Lung microvascular endothelial cell (primary cell): ENCODE measurements at regions not wholly inside any gene's neighbourhood (a gene's known extent, or its start where the extent isn't known, plus 50 kb on each side); places are given as distances from the start of the nearest gene placed in this dataset.

Experiments
- DNase-seq, 2 donors: peaks; one replicate each; pipeline versions ENCODE4 v3.0.0 to v3.0.0-alpha.2; 2010; ENCODE audit warnings: low read depth in 2 of 2

DNA sequence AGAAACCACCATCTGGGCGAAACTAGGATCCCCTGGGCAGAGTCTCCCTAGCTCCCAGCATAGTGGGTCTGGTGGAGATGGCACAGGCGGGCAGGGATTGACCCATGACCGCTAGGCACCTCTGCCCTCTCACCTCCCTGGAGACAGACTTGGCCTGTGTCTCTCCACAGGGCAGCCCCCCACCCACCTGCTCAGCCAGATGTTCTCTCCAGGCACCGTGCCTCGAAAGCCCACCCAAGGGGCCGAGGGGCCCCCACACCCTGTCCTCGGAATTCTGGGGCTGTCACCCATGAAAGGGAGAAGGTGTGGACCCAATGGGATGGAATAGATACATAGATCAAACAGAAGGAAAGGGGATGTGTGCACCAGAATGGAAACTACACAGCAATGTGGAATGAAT lies 229.1 kb upstream of the RTL1 start:
- DNase-seq: no peak

DNA sequence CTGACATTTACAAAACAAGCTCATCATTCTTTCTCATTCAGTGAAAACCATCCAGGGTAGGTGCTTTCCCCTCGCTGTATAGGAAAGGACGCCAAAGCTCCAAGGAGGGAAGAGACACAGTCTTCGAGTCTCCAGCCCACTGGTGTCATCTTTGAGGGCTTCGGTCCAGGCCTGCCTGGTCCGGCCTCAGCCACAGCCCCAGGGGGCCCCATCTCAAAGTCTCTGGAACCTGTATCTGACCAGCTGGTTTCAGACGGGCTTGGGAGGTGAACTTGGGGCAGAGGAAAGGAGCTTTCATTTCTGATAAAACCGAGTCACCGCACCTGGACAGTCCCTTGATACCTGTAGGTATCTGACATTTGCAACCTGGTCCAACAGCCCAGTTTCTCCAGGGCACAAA lies 229.5 kb upstream of the RTL1 start:
- no peak for DNase-seq

DNA sequence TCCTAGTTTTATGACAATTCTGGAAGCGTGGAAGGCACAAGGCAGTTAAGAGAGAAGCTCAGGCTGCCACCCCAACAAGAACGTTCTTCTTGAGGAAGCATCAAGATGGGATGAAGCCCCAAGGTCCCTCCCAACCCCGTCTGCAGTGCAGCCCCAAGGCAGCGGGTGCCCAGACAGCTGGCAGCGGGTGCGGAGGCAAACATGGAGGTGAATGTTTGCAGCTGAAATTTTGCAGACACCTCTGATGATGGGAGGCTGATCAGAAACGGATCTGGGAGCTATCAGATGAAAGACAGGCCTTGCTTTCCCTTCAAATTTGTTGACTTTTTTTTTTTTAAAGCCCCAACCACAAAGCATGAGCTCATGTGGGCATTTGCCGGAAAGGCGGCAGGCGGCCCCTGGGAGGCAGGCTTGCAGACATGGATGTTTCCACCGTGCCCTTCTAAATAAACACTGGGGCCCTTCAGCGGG lies 230.7 kb upstream of the RTL1 start:
- DNase-seq: no peak

DNA sequence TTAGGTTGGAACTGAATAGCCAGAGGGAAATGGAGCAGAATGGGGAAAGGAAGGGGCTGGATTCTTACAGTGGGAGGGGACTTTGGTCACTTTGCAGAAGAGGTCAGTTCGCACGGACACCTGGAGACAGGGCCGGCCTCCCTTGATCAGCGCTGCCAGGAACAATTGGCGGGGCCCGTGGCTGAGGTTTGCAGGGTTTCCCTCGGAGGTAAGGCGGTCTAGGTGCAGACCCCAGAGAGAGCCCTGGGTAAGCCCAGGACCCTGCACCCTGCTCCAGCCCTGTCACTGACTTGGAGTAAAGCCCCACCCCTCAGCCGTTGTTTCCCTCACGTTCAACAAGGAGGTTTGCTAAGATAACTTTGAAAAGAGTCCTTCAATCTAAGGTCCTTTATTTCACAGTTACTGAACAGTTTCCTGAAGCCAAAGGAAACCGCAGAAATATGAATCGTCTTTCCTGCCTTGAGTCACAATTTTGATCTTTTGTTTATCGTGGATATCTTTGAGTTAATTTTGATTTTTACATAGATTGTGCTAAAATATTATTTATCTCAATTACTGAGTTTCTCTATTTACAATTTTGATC lies 231.4 kb upstream of the RTL1 start:
- DNase-seq: peak in 1 of 2 donors; percentile 36

DNA sequence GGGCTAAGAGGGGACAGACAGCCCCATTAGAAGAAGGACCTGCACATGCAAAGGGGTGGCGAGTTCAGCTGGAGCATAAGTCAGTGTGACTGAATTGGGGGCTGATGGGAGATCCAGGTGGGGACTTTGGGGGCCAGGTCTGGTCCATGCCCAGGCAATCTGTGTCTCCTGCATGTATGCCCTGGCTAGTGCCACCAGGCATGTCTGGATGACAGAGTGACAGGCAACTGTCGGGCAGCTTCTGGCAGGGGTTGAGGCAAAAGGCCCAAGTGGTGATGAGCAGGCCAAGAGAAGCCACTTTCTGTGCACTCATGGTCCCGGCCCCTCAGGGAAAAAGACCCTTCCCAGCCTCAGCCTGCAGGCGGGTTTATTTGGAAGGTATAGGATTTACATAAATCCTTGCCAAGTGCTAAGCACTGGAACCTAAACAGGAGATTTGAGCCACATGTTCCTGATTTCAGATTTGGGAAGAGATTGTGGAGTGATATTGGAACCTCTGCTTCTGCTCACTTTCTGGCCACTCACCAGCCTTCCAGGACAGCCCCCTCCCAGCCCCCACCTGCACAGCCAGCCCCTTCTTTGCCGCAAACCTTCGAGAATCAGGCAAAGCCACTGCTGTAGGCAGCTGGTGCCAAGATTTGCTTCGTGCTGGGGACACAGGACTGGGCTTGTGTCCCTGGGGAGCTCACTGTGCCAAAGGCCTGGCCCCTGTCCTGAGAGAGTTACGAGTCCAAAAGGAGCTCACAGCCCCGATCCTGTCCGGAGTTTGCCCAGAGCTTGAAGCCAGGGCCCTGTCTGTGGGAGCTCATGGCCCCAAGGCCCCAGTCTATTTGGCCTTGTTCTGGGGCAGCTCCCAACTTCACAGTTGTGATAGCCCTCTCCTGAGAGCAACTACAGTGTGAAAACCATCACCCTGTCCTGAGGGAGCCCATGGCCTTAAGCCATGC lies 232.5 kb upstream of the RTL1 start:
- no peak for DNase-seq

DNA sequence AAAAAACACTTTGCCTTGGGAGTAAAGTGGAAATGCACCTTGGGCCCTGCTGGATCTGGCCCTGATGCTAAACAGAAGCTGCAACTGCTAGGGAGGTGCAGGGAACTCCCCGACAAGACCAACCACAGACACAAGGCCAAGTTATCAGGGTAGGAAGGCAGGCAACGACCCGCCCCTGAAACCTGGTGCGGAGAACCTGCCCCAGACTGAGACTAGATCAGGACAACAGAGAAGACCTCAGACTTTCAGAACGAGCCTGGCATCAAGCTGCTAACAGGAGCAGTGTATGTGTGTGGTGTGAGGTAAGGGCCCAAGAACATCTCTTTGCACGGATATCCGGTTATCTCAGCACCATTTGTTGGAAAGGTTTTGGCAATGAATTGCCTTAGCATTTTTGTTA lies 233.7 kb upstream of the RTL1 start:
- no peak for DNase-seq

DNA sequence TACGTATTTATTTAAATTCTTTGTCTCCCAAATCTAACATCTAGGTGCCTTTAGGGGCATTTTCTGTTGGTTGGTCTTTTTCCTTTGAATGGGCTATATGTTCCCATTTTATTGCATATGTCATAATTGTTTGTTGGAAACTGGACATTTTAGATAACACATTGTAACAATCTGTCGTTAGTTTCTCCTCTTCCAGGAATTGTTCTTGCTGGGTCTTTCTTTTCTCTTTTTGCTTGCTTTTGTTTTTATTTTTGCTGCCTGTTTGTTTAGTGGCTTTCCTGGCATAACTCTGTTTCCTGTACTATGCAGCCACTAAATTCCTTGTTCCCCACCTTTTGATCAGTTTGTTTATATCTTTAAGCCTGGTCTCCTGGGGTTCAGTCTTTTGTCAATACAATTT lies 244.3 kb upstream of the RTL1 start:
- no peak for DNase-seq

DNA sequence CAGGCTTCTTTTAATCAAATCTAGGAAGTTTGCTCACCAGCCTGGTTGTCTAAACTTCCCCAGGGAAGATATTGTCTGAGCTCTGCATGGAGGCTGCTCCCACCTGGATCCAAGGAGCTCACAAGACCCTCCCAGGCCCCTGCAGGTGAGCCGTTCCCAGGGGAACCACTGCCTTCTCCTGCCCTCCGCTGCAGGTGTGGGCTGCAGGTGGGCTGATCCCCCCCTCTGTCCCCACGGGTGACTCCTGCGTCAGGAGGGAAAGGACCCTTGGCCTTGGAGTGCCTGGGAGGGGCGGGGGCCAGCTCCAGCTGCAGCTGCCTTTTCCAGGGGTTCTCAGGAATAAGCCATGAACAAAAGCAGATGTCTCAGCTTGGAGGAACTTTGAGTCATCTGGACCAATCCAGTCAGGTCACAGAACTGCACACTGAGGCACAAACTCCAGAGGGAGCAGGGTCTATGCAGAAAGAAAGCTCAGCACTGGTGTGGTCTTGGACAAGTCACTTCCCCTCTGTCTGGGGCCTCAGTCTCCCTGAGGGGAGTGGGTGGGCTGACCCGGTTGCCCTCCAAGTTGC lies 246.6 kb upstream of the RTL1 start:
- no peak for DNase-seq

DNA sequence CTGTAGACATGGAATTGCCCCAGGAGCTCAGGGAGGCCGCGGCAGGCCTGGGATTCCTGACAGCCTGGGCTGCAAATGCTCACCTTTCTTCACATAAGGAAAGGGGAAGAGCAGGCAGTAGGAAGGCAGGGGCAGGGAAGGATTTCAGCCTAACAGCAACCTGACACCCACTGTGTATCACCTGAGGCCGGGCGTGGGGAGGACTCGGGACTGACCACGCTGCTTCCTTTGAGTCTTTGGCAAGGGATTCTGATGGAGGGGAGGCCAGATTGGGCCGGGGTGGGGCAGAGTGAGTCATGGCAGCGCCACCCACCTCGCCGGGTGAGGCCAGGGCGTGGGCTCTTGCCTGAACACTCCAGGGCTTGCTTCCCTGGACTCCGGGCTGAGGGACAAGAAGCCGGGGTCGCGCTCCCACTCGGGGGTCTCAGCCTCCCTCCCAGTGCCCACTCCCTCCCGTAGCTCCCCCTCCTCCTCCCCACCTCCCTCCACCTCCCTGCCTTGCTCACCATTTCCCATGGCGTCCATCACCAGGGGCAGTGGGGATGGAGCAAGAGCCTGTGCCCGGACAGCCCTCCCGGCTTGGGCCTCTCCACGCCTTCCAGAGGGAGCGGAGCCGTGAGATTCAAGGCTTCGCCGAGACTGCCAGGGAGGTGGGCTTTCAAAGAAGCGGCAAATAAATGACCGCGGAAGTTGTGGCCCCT lies 247.9 kb upstream of the RTL1 start:
- DNase-seq: no peak

DNA sequence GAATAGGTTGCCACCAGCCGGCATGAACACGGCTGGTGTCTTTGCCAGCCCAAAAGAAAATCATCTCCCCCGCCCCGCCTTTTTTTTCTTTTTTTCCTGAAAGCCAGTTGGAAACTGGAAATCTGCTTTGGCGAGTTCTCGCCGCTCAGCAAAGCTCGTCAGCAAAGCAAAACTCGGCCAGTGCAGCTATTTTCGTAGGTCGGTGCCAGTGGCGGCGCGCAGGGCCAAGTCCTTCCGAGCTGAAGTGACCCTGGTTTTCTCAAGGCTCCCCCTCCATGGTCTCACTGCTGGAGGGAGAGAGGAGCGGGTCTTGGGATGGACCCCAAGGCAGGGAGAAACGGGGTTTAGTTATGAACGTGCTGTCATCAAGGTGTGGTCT lies 248.4 kb upstream of the RTL1 start:
- DNase-seq: no peak

DNA sequence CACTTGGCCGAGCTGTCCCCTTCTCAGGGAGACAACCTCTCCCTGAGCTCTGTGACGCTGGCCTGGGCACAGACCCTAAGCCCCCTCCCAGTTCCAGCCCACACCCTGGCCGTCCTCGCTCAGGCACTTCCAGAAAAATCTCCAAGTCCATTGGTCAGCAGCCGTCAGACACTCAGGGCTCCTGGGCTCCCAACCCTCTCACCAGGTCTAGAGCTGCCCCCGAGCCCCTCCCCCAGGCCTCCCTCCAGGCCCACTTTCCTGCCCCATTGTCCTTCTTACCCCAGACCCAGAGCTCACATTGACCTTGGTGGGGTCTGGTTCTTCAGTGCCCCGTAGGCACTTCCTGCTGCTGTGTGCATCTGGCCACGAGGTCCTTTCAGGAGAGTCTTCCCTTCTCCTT lies 249.3 kb upstream of the RTL1 start:
- DNase-seq: no peak

DNA sequence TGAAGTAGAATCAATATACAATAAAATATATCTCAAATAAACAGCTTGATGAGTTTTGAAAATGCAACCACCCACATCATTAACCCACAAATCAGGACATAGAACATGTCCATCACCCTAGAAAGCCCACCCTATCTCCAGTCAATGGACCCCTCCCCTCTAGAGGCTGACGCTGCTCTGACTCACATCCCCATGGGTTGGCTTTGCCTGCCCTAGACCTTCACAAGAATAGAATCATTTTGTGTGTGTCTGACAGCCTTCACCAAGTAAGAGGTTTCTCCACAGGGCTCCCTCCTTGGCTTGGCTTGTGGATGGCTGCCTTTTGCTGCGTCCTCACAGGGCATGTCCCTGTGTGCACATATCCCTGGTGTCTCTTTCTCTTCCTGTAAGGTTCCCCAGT lies 250.2 kb upstream of the RTL1 start:
- no peak for DNase-seq

DNA sequence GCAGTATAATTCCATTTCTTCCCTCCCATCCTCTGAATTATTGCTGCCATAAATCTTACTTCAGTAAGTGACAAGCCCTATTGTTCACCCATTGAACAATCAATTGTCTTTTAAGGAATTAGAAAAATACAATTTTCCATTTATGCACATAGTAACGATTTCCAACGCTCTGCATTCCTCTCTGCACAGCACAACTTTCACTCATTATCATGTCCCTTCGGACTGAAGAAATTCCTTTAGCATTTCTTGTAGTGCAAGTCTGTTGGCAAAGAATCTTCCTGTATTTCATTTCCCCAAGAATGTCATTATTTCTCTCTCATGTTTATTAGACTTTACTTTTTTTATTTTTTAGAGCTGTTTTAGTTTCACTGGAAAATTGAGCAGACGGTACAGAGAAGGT lies 252.1 kb upstream of the RTL1 start:
- DNase-seq: no peak

DNA sequence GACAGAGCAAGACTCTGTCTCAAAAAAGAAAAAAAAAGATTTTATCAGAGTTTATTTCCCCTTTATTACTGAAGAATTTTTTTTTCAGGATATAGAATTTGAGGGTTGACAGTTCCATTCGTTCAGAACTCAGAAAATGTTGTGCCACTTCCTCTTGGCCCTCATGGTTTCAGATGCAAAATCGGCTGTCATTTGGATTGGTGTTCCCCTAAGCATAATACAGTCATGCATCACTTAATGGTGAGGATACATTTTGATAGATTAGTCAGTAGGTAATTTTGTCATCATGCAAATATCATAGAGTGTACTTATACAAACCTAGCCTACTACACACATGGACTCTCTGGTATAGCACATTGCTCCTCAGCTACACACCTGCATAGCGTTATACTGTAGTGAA lies 263.9 kb upstream of the RTL1 start:
- DNase-seq: no peak

DNA sequence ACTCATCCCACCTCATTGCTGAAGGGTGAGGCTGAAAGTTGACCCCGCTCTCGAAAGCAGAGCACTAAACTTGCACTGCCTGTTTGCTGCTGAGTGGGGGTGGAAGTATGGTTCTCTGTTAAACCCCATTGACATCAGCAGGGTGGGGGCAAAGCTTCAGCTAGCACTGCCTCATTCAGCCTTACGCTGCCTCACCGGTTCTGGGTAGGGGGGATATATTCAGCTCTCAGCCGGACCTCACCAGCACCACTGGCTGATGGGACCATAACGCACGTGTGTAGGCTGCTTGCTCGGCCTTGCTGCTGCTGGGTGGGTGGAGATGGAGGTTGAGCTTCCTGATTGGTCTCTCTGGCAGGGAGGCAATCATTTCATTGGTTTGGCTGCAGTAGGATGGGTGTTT lies 265.7 kb upstream of the RTL1 start:
- no peak for DNase-seq

DNA sequence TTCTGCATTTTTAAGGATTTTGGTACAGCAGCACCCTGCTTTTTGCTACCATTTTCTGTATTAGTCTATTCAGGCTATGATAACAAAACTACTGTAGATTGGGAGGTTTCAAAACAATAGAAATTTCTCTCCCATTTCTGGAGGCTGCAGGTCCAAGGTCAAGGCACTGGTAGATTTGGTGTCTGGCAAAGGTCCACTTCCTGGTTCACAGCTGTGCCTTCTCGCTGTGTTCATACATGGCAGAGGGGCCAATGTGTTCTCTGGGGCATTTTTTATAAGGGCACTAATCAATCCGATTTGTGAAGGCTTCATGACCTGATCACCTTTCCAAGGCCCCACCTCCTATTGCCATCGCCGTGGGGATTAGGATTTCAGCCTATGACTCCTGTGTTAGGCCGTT lies 268.1 kb upstream of the RTL1 start:
- no peak for DNase-seq

DNA sequence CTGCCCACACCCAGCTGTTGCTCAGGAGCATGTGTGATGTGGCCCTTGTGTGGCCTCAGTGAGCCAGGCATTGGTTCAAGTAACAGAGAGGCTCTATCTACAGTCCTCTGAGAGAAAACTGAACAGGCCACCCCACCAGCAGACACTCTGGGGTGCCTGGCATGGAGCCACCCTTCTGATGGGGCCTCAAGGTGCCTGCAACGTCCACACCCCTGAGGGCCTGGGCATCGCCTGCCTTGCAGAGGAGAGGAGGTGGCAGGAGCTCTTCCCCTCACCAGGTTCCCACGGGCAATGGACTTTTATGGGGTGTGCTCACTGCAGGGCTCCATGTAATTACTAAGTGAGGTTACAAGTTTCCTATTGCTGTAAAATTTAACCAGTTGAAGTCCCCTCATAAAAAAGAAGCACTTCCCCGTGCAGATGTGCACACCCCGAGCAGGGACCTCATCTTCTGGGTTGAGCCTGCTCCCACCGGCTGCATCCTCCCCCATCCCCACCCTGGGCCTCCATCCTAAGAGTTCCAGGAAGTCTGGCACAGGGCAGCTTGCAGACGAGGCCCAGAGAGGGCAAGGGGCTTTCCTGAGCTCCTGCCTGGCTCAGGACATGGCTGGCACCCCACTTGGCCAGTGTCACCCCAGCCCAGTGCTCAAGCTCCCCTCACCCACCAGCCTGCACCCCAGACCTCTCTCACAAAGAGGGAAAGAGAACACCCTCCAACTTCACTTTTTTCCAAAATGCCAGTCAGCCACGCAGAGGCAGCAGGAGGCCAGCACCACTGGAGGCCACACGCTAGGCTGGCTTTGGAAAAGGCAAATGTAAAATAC lies 270.4 kb upstream of the RTL1 start:
- no peak for DNase-seq

DNA sequence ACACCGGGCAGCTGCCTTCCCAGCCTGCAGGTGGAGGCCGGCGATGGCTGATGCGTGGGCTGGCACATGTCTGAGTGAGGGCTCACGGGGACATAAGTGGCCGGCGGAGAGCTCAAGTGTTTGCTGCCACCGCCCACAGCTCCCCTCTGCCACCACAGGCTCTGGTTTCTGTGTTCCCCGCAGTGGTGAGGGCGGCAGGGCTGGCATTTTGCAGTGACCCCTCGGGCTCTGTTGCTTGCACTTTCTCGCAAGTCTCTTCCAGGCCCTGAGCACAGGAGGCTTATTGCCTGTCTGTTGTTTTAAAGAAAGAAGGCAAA lies 271.0 kb upstream of the RTL1 start:
- DNase-seq: no peak

DNA sequence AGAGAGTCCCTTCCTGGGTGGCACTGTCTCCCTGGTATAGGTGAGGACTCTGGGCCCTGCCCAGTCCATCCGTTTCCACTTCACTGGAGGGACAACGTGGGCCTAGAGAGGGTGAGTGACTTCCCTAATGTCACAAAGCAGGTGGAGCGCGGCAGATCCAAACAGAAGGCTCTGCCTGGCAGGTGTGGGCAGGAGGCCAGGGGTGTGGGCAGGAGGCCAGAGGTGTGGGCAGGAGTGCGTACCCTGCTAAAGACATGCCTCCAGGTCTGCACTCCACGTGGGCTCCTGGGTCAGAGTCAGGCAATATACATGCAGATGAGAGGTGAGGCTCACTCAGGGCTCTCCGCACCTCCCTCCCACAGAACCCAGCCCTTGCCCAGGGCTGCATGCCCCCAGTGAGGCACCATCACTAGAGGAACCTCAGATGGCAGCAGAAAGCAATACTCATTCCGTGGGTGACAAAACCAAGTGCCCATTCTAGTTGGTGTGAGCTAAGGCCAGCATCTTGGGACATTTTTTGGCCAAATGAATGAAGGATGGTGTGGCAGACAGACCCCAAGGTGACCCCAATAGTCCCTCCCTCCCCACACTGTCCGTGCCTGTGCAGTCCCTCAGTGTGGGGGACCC lies 271.6 kb upstream of the RTL1 start:
- DNase-seq: no peak

DNA sequence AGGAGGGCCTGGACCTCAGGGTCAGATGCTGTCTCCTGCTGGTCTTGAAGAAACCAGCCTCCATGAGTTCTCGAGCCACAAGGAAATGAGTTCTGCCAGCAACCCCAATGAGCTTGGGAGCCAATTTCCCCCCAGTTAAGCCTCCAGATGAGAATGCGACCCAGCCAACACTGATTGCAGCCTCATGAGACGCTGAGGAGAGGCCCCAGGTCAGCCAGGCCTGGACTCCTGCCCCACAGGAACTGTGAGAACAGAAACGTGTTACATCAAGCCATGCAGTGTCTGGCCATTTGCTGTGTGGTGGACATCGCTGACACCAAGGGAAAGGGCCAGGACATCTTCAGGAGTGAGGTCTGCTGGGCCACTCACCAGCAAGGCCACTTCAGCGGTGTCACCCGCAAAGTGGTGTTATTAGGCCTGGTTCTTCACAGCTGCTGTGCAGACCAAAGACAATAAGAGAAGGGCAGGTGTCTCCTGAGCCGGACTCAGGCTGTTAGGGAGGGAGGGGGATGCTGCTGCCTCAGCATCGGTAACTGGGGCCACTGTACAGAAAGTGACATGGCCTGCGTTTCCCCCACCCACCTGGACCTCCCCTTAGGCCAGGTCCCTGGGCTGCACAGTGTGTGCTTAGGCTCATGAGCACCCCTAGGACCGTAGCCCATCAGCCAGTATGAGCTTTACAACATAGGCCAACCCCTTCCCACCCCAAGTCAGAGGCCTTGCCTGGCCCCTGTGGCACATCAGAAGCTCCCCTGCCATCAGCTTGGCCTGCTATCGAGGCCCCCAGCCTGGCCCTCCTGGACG lies 272.4 kb upstream of the RTL1 start:
- DNase-seq: no peak
